ENCODE measurements at regions not wholly inside any gene's neighbourhood (a gene's known extent, or its start where the extent isn't known, plus 50 kb on each side); places are given as distances from the start of the nearest gene placed in this dataset.
A peak's percentile ranks its signal among the peaks of the same experiment; 100 is the strongest.

GRCh38 chr2:26528836-26529235, 50.9 kb upstream of the OTOF start:
- H3K9me3 ChIP-seq (ENCODE audit: control insufficient read depth in 2 of 3, insufficient read depth in 1 of 3, low read length in 3 of 3), result no peaks in the 10 kb centered on the region
- DNase-seq (peak in 1 of 5 donors; percentile 37), FAIRE-seq (no peak)
- no peaks in the 10 kb centered on the region for H3K4me1 ChIP-seq (ENCODE audit: control insufficient read depth in 2 of 3, insufficient read depth in 2 of 3, low read depth in 1 of 3, low read length in 3 of 3)
- H3K27ac ChIP-seq (ENCODE audit: low read depth in 2 of 2, low read length in 2 of 2), result no peak overlapping the region
- intact Hi-C loops (cut with DNase I), result no loop called here
- H3K36me3 ChIP-seq (ENCODE audit: control insufficient read depth in 2 of 3, insufficient read depth in 3 of 3, low read length in 3 of 3), result no peaks in the 10 kb centered on the region
- H3K27me3 ChIP-seq (ENCODE audit: control insufficient read depth, insufficient read depth, low read length), result no peaks in the 10 kb centered on the region
- no peak overlapping the region for H3K9ac ChIP-seq (ENCODE audit: low read length in 3 of 3)
- no peak for TF ChIP-seq CTCF (IDR thresholded peaks at IDR 0.05; ENCODE audit: borderline replicate concordance, extremely low read depth, insufficient read depth)
- no peak overlapping the region for H3K4me3 ChIP-seq (ENCODE audit: low read length in 3 of 3)

- H3K36me3 ChIP-seq (ENCODE audit: control insufficient read depth in 2 of 3, insufficient read depth in 3 of 3, low read length in 3 of 3), result no peaks in the 10 kb centered on the region
- TF ChIP-seq CTCF (IDR thresholded peaks at IDR 0.05; ENCODE audit: borderline replicate concordance, extremely low read depth, insufficient read depth), result no peak
- no peak overlapping the region for H3K9ac ChIP-seq (ENCODE audit: low read length in 3 of 3)
- FAIRE-seq (no peak), DNase-seq (peak in 1 of 5 donors; percentile 37)
- intact Hi-C loops (cut with DNase I), result no loop called here
- H3K9me3 ChIP-seq (ENCODE audit: control insufficient read depth in 2 of 3, insufficient read depth in 1 of 3, low read length in 3 of 3), result no peaks in the 10 kb centered on the region
- H3K4me3 ChIP-seq (ENCODE audit: low read length in 3 of 3), result no peak overlapping the region
- no peaks in the 10 kb centered on the region for H3K27me3 ChIP-seq (ENCODE audit: control insufficient read depth, insufficient read depth, low read length)
- no peaks in the 10 kb centered on the region for H3K4me1 ChIP-seq (ENCODE audit: control insufficient read depth in 2 of 3, insufficient read depth in 2 of 3, low read depth in 1 of 3, low read length in 3 of 3)
- no peak overlapping the region for H3K27ac ChIP-seq (ENCODE audit: low read depth in 2 of 2, low read length in 2 of 2)
These were observed 50.0 kb upstream of the OTOF start for GRCh38 chr2:26527726-26528585.
